ENCODE measurements at regions not wholly inside any gene's neighbourhood (a gene's known extent, or its start where the extent isn't known, plus 50 kb on each side); places are given as distances from the start of the nearest gene placed in this dataset.

DNA sequence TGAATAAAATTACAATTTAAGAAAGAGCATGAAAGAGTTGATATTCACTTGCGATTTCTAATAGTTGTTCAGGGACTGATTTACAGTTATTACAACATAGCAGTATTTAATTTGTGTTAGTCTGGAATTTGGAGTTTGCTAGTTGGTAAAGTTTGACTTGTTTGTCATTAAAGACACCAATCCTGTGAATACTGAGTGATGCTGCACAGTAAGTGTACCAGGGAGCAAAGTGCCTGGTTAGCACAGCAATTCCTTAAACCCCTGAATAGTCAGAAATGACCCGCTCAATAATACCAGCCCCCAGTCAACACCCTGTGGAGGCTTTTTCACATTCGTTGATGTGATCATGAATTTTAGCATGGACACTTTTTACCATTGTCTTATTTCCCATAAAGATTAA is 122.2 kb upstream of the GC start:
- CTCF ChIA-PET, result no interaction called here
- Histone ChIP-seq H3K4me1 (ENCODE audit: insufficient read depth, low read length, poor library complexity, severe bottlenecking) (no peaks in the 10 kb centered on the region), H3K27me3 (replicated peaks; ENCODE audit: insufficient read depth, low read depth, low read length, poor library complexity) (no peaks in the 10 kb centered on the region), H3K4me3 (ENCODE audit: low read depth, low read length, poor library complexity, severe bottlenecking) (no peak overlapping the region), H3K9me3 (ENCODE audit: low read depth, low read length, poor library complexity, severe bottlenecking) (peaks cover 4% of the 10 kb centered on the region), H3K36me3 (ENCODE audit: insufficient read depth, low read length, poor library complexity, severe bottlenecking) (no peaks in the 10 kb centered on the region), H3K27ac (ENCODE audit: low read depth, low read length, poor library complexity, severe bottlenecking) (no peak overlapping the region)
- POLR2A ChIA-PET (ENCODE audit: low non-redundant PET), result no interaction called here
- no TSS peak for BruUV-seq (replicated peaks)
- no peak for DNase-seq (ENCODE audit: low spot score)
- intact Hi-C loops (cut with micrococcal nuclease; ENCODE audit: unreplicated experiment), result no loop called here
- TF ChIP-seq, protein P1, sequence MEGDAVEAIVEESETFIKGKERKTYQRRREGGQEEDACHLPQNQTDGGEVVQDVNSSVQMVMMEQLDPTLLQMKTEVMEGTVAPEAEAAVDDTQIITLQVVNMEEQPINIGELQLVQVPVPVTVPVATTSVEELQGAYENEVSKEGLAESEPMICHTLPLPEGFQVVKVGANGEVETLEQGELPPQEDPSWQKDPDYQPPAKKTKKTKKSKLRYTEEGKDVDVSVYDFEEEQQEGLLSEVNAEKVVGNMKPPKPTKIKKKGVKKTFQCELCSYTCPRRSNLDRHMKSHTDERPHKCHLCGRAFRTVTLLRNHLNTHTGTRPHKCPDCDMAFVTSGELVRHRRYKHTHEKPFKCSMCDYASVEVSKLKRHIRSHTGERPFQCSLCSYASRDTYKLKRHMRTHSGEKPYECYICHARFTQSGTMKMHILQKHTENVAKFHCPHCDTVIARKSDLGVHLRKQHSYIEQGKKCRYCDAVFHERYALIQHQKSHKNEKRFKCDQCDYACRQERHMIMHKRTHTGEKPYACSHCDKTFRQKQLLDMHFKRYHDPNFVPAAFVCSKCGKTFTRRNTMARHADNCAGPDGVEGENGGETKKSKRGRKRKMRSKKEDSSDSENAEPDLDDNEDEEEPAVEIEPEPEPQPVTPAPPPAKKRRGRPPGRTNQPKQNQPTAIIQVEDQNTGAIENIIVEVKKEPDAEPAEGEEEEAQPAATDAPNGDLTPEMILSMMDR (conservative IDR thresholded peaks at IDR 0.05; ENCODE audit: low read depth, low read length), result no peak
- TF ChIP-seq EZH2 (IDR thresholded peaks at IDR 0.05; ENCODE audit: borderline replicate concordance, low read depth, low read length, poor library complexity, severe bottlenecking), result no peak

DNA sequence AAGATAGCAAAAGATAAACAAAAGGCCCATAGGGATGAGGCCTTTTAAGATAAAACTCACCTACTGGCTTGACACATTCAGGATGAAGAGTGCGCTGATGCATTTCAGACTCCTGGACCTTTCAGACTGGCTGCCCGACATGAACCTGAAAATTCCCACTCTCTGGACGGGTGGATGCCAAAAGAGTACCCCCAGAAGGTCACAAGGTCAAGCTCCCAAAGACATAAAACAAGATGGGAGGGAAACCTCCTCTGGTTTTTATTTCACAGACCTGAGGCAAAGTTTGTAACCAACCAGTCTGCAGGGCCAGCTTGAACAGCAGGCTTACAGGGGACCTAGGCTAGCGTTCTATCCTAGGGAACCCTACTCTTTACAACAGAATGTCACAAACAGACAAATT is 123.2 kb upstream of the GC start:
- ChIA-PET CTCF (no interaction called here), POLR2A (ENCODE audit: low non-redundant PET) (no interaction called here)
- Histone ChIP-seq H3K4me1 (ENCODE audit: insufficient read depth, low read length, poor library complexity, severe bottlenecking) (no peaks in the 10 kb centered on the region), H3K27me3 (replicated peaks; ENCODE audit: insufficient read depth, low read depth, low read length, poor library complexity) (no peaks in the 10 kb centered on the region), H3K9me3 (ENCODE audit: low read depth, low read length, poor library complexity, severe bottlenecking) (peaks cover 4% of the 10 kb centered on the region), H3K27ac (ENCODE audit: low read depth, low read length, poor library complexity, severe bottlenecking) (no peak overlapping the region), H3K4me3 (ENCODE audit: low read depth, low read length, poor library complexity, severe bottlenecking) (no peak overlapping the region), H3K36me3 (ENCODE audit: insufficient read depth, low read length, poor library complexity, severe bottlenecking) (no peaks in the 10 kb centered on the region)
- no peak for DNase-seq (ENCODE audit: low spot score)
- intact Hi-C loops (cut with micrococcal nuclease; ENCODE audit: unreplicated experiment), result no loop called here
- no TSS peak for BruUV-seq (replicated peaks)
- TF ChIP-seq, protein P1 (conservative IDR thresholded peaks at IDR 0.05; ENCODE audit: low read depth, low read length), result no peak
- TF ChIP-seq EZH2 (IDR thresholded peaks at IDR 0.05; ENCODE audit: borderline replicate concordance, low read depth, low read length, poor library complexity, severe bottlenecking), result no peak

GRCh38 chr4:71907782-71908181 is 123.9 kb upstream of the GC start:
- intact Hi-C loops (cut with micrococcal nuclease; ENCODE audit: unreplicated experiment), result no loop called here
- Histone ChIP-seq H3K27ac (ENCODE audit: low read depth, low read length, poor library complexity, severe bottlenecking) (no peak overlapping the region), H3K27me3 (replicated peaks; ENCODE audit: insufficient read depth, low read depth, low read length, poor library complexity) (no peaks in the 10 kb centered on the region), H3K4me1 (ENCODE audit: insufficient read depth, low read length, poor library complexity, severe bottlenecking) (no peaks in the 10 kb centered on the region), H3K9me3 (ENCODE audit: low read depth, low read length, poor library complexity, severe bottlenecking) (peaks cover 4% of the 10 kb centered on the region), H3K36me3 (ENCODE audit: insufficient read depth, low read length, poor library complexity, severe bottlenecking) (no peaks in the 10 kb centered on the region), H3K4me3 (ENCODE audit: low read depth, low read length, poor library complexity, severe bottlenecking) (no peak overlapping the region)
- ChIA-PET POLR2A (ENCODE audit: low non-redundant PET) (no interaction called here), CTCF (no interaction called here)
- BruUV-seq (replicated peaks), result no TSS peak
- no peak for DNase-seq (ENCODE audit: low spot score)
- no peak for TF ChIP-seq EZH2 (IDR thresholded peaks at IDR 0.05; ENCODE audit: borderline replicate concordance, low read depth, low read length, poor library complexity, severe bottlenecking)
- TF ChIP-seq, protein P1 (conservative IDR thresholded peaks at IDR 0.05; ENCODE audit: low read depth, low read length), result no peak

All from A673 (cell line).